Endothelial cell (in vitro differentiated cells): ENCODE measurements at regions not wholly inside any gene's neighbourhood (a gene's known extent, or its start where the extent isn't known, plus 50 kb on each side); places are given as distances from the start of the nearest gene placed in this dataset.
"Not testable (repeated sequence)": the region's sequence is repeated elsewhere in the genome, so short reads cannot be mapped to it uniquely, and the experiment has no call there.

Source experiments
- DNase-seq: peaks from one replicate; pipeline ENCODE4 v3.0.0; 2021; ENCODE audit warnings: low spot score
- H3K27ac Mint-ChIP-seq: one replicate; pipeline ENCODE4 v1.8.0; 2021; ENCODE audit warnings: mixed read lengths, inconsistent platforms; ENCODE audit not compliant: unreplicated experiment
- H3K27me3 Mint-ChIP-seq: one replicate; pipeline ENCODE4 v1.8.0; 2021; ENCODE audit warnings: mild to moderate bottlenecking, moderate library complexity, mixed read lengths, inconsistent platforms; ENCODE audit not compliant: unreplicated experiment
- H3K36me3 Mint-ChIP-seq: one replicate; pipeline ENCODE4 v1.8.0; 2021; ENCODE audit warnings: mild to moderate bottlenecking, low read depth, mixed read lengths, inconsistent platforms; ENCODE audit not compliant: unreplicated experiment
- H3K4me1 Mint-ChIP-seq: one replicate; pipeline ENCODE4 v1.8.0; 2021; ENCODE audit warnings: mild to moderate bottlenecking, mixed read lengths, inconsistent platforms; ENCODE audit not compliant: unreplicated experiment
- H3K4me3 Mint-ChIP-seq: one replicate; pipeline ENCODE4 v1.8.0; 2021; ENCODE audit warnings: mild to moderate bottlenecking, mixed read lengths, inconsistent platforms; ENCODE audit not compliant: unreplicated experiment
- H3K9me3 Mint-ChIP-seq: one replicate; pipeline ENCODE4 v1.8.0; 2021; ENCODE audit warnings: mixed read lengths, inconsistent platforms; ENCODE audit not compliant: unreplicated experiment
- CTCF ChIP-seq: fragments of 200-600 bp; sonication (generic); IDR thresholded peaks from one replicate; pipeline ENCODE4 v1.5.0; 2021; ENCODE audit warnings: antibody characterized with exemption; ENCODE audit not compliant: unreplicated experiment

GRCh38 chr1:172727956-172728603 is 69.2 kb downstream of the FASLG start:
- Mint-ChIP-seq H3K9me3 (peaks cover 6% of the 10 kb centered on the region), H3K27me3 (no peaks in the 10 kb centered on the region), H3K36me3 (peaks cover 16% of the 10 kb centered on the region), H3K27ac (no peak overlapping the region), H3K4me3 (peak overlapping the region; percentile 19), H3K4me1 (no peaks in the 10 kb centered on the region)
- DNase-seq: no peak
- peak; percentile 91 for TF ChIP-seq CTCF

- H3K4me1 Mint-ChIP-seq, H3K27ac Mint-ChIP-seq, H3K27me3 Mint-ChIP-seq, DNase-seq, H3K9me3 Mint-ChIP-seq: not testable (repeated sequence)
- peak overlapping the region; percentile 19 for H3K4me3 Mint-ChIP-seq
- peaks cover 16% of the 10 kb centered on the region for H3K36me3 Mint-ChIP-seq
Observed at GRCh38 chr1:172728705-172729104, 69.8 kb downstream of the FASLG start.

GRCh38 chr1:172732427-172732826 is 73.5 kb downstream of the FASLG start:
- Mint-ChIP-seq H3K9me3 (peaks cover 6% of the 10 kb centered on the region), H3K4me1 (no peaks in the 10 kb centered on the region), H3K27ac (no peak overlapping the region), H3K4me3 (no peak overlapping the region), H3K36me3 (peaks cover 16% of the 10 kb centered on the region), H3K27me3 (no peaks in the 10 kb centered on the region)
- DNase-seq: no peak
- TF ChIP-seq CTCF: no peak

GRCh38 chr1:172733815-172734214 is 74.9 kb downstream of the FASLG start:
- no peaks in the 10 kb centered on the region for H3K4me1 Mint-ChIP-seq
- no peak for TF ChIP-seq CTCF
- no peaks in the 10 kb centered on the region for H3K27me3 Mint-ChIP-seq
- peaks cover 2% of the 10 kb centered on the region for H3K36me3 Mint-ChIP-seq
- H3K9me3 Mint-ChIP-seq: peaks cover 3% of the 10 kb centered on the region
- no peak overlapping the region for H3K4me3 Mint-ChIP-seq
- DNase-seq: no peak
- H3K27ac Mint-ChIP-seq: no peak overlapping the region

- DNase-seq: no peak
- Mint-ChIP-seq H3K27ac (no peak overlapping the region), H3K4me1 (peaks cover 9% of the 10 kb centered on the region), H3K36me3 (no peaks in the 10 kb centered on the region), H3K9me3 (no peaks in the 10 kb centered on the region), H3K27me3 (peaks cover 2% of the 10 kb centered on the region), H3K4me3 (no peak overlapping the region)
- no peak for TF ChIP-seq CTCF
Observed at GRCh38 chr1:172738389-172738788, 79.5 kb downstream of the FASLG start.
